ENCODE measurements at regions not wholly inside any gene's neighbourhood (a gene's known extent, or its start where the extent isn't known, plus 50 kb on each side); places are given as distances from the start of the nearest gene placed in this dataset.

- Histone ChIP-seq H3K36me3 (replicated peaks; ENCODE audit: insufficient read depth, low read depth) (no peaks in the 10 kb centered on the region), H4K20me1 (ENCODE audit: insufficient read depth, poor library complexity, severe bottlenecking) (no peaks in the 10 kb centered on the region), H3K4me1 (ENCODE audit: insufficient read depth) (no peaks in the 10 kb centered on the region), H3K79me2 (no peaks in the 10 kb centered on the region), H3K27me3 (no peaks in the 10 kb centered on the region), H3K4me3 (no peak overlapping the region), H3K27ac (no peak overlapping the region), H3K4me2 (no peak overlapping the region), H2AFZ (no peak overlapping the region), H3K9me2 (replicated peaks; ENCODE audit: insufficient read depth) (no peaks in the 10 kb centered on the region), H3K9me3 (ENCODE audit: low read depth) (no peaks in the 10 kb centered on the region)
- TF ChIP-seq EZH2phosphoT487 (IDR thresholded peaks at IDR 0.05; ENCODE audit: low read depth, severe bottlenecking, unreplicated experiment), result no peak
- no peak for TF ChIP-seq CTCF (IDR thresholded peaks at IDR 0.05; ENCODE audit: poor library complexity)
- TF ChIP-seq EZH2 (IDR thresholded peaks at IDR 0.05; ENCODE audit: borderline replicate concordance), result no peak
- 93% methylated on average over 1 of the region's 1 CpG for WGBS (ENCODE audit: low lambda C conversion rate, missing lambda C conversion rate)
- DNase-seq (ENCODE audit: low spot score), result no peak
Measured at GRCh38 chr7:11957956-11958355, 126.0 kb upstream of the THSD7A start.

- DNase-seq (ENCODE audit: low spot score), result no peak
- Histone ChIP-seq H3K4me1 (ENCODE audit: insufficient read depth) (no peaks in the 10 kb centered on the region), H3K27ac (no peak overlapping the region), H4K20me1 (ENCODE audit: insufficient read depth, poor library complexity, severe bottlenecking) (no peaks in the 10 kb centered on the region), H3K79me2 (no peaks in the 10 kb centered on the region), H3K4me3 (no peak overlapping the region), H2AFZ (no peak overlapping the region), H3K9me2 (replicated peaks; ENCODE audit: insufficient read depth) (no peaks in the 10 kb centered on the region), H3K4me2 (no peak overlapping the region), H3K9me3 (ENCODE audit: low read depth) (no peaks in the 10 kb centered on the region), H3K36me3 (replicated peaks; ENCODE audit: insufficient read depth, low read depth) (no peaks in the 10 kb centered on the region), H3K27me3 (no peaks in the 10 kb centered on the region)
- WGBS (ENCODE audit: low lambda C conversion rate, missing lambda C conversion rate), result 85% methylated on average over 2 of the region's 2 CpGs
- TF ChIP-seq CTCF (IDR thresholded peaks at IDR 0.05; ENCODE audit: poor library complexity) (no peak), EZH2 (IDR thresholded peaks at IDR 0.05; ENCODE audit: borderline replicate concordance) (no peak), EZH2phosphoT487 (IDR thresholded peaks at IDR 0.05; ENCODE audit: low read depth, severe bottlenecking, unreplicated experiment) (no peak)
Measured at GRCh38 chr7:11959121-11959520, 127.1 kb upstream of the THSD7A start.

- Histone ChIP-seq H4K20me1 (ENCODE audit: insufficient read depth, poor library complexity, severe bottlenecking) (no peaks in the 10 kb centered on the region), H3K9me2 (replicated peaks; ENCODE audit: insufficient read depth) (no peaks in the 10 kb centered on the region), H3K4me1 (ENCODE audit: insufficient read depth) (no peaks in the 10 kb centered on the region), H3K9me3 (ENCODE audit: low read depth) (no peaks in the 10 kb centered on the region), H2AFZ (no peak overlapping the region), H3K4me2 (no peak overlapping the region), H3K4me3 (no peak overlapping the region), H3K36me3 (replicated peaks; ENCODE audit: insufficient read depth, low read depth) (no peaks in the 10 kb centered on the region), H3K79me2 (no peaks in the 10 kb centered on the region), H3K27me3 (no peaks in the 10 kb centered on the region), H3K27ac (no peak overlapping the region)
- TF ChIP-seq CTCF (IDR thresholded peaks at IDR 0.05; ENCODE audit: poor library complexity) (no peak), EZH2 (IDR thresholded peaks at IDR 0.05; ENCODE audit: borderline replicate concordance) (no peak), EZH2phosphoT487 (IDR thresholded peaks at IDR 0.05; ENCODE audit: low read depth, severe bottlenecking, unreplicated experiment) (no peak)
- DNase-seq (ENCODE audit: low spot score), result no peak
Measured at GRCh38 chr7:11960621-11961020, 128.6 kb upstream of the THSD7A start.

- DNase-seq (ENCODE audit: low spot score), result no peak
- no peak for TF ChIP-seq EZH2phosphoT487 (IDR thresholded peaks at IDR 0.05; ENCODE audit: low read depth, severe bottlenecking, unreplicated experiment)
- TF ChIP-seq CTCF (IDR thresholded peaks at IDR 0.05; ENCODE audit: poor library complexity), result no peak
- no peak for TF ChIP-seq EZH2 (IDR thresholded peaks at IDR 0.05; ENCODE audit: borderline replicate concordance)
- Histone ChIP-seq H3K27me3 (no peaks in the 10 kb centered on the region), H3K36me3 (replicated peaks; ENCODE audit: insufficient read depth, low read depth) (no peaks in the 10 kb centered on the region), H2AFZ (no peak overlapping the region), H3K79me2 (no peaks in the 10 kb centered on the region), H3K9me3 (ENCODE audit: low read depth) (no peaks in the 10 kb centered on the region), H3K4me2 (no peak overlapping the region), H3K4me1 (ENCODE audit: insufficient read depth) (no peaks in the 10 kb centered on the region), H4K20me1 (ENCODE audit: insufficient read depth, poor library complexity, severe bottlenecking) (no peaks in the 10 kb centered on the region), H3K27ac (no peak overlapping the region), H3K9me2 (replicated peaks; ENCODE audit: insufficient read depth) (no peaks in the 10 kb centered on the region), H3K4me3 (no peak overlapping the region)
- 68% methylated on average over 1 of the region's 1 CpG for WGBS (ENCODE audit: low lambda C conversion rate, missing lambda C conversion rate)
Measured at GRCh38 chr7:11969643-11970042, 137.6 kb upstream of the THSD7A start.

Data from hepatocyte (in vitro differentiated cells).